ENCODE measurements at regions not wholly inside any gene's neighbourhood (a gene's known extent, or its start where the extent isn't known, plus 50 kb on each side); places are given as distances from the start of the nearest gene placed in this dataset.

- H3K36me3 ChIP-seq (replicated peaks in 1 of 2) = no peaks in the 10 kb centered on the region
- no peaks in the 10 kb centered on the region for H3K27me3 ChIP-seq
- no peak overlapping the region for H3K4me3 ChIP-seq
- peak overlapping the region in 3 of 5 donors; percentile 93 to 98 (median 93) for H3K27ac ChIP-seq
- H3K4me1 ChIP-seq (replicated peaks in 1 of 2) = peaks cover 32 to 50% of the 10 kb centered on the region in 2 donors
- no peaks in the 10 kb centered on the region for H3K9me3 ChIP-seq (replicated peaks in 1 of 3)
- 96% methylated on average over 4 of the region's 4 CpGs for WGBS, 4 donors
- TF ChIP-seq POLR2A (IDR thresholded peaks at IDR 0.05) (no peak), CTCF (IDR thresholded peaks at IDR 0.05) (no peak)
- DNase-seq = no peak
- intact Hi-C loops (cut with DNase I) = no loop called here
Observed at GRCh38 chr20:50287512-50287911, 96.9 kb downstream of the CEBPB start.

GRCh38 chr20:50288128-50288623 is 97.5 kb downstream of the CEBPB start:
- DNase-seq = no peak
- 87 to 95% (median 90%) methylated on average over 4 to 6 of the region's 6 CpGs for WGBS, 4 donors
- Histone ChIP-seq H3K27ac (peak overlapping the region in 1 of 5 donors; percentile 93), H3K4me1 (replicated peaks in 1 of 2) (peaks cover 38 to 55% of the 10 kb centered on the region in 2 donors), H3K27me3 (no peaks in the 10 kb centered on the region), H3K4me3 (no peak overlapping the region), H3K36me3 (replicated peaks in 1 of 2) (no peaks in the 10 kb centered on the region), H3K9me3 (replicated peaks in 1 of 3) (no peaks in the 10 kb centered on the region)
- intact Hi-C loops (cut with DNase I) = no loop called here
- TF ChIP-seq CTCF (IDR thresholded peaks at IDR 0.05) = no peak

- 90 to 93% (median 92%) methylated on average over 10 of the region's 10 CpGs for WGBS, 4 donors
- no peak overlapping the region for H3K4me3 ChIP-seq
- intact Hi-C loops (cut with DNase I) = no loop called here
- peaks cover 33 to 47% of the 10 kb centered on the region in 2 donors for H3K4me1 ChIP-seq (replicated peaks in 1 of 2)
- no peaks in the 10 kb centered on the region for H3K27me3 ChIP-seq
- no peaks in the 10 kb centered on the region for H3K9me3 ChIP-seq (replicated peaks in 1 of 3)
- no peak overlapping the region for H3K27ac ChIP-seq
- H3K36me3 ChIP-seq (replicated peaks in 1 of 2) = no peaks in the 10 kb centered on the region
- TF ChIP-seq POLR2A (IDR thresholded peaks at IDR 0.05) (no peak), CTCF (IDR thresholded peaks at IDR 0.05) (no peak)
- no peak for DNase-seq
Observed at GRCh38 chr20:50289581-50289980, 99.0 kb downstream of the CEBPB start.

GRCh38 chr20:50290112-50290511 is 99.5 kb downstream of the CEBPB start:
- 88 to 93% (median 92%) methylated on average over 12 of the region's 12 CpGs for WGBS, 4 donors
- no peak for DNase-seq

More at GRCh38 chr20:50290112-50290511, 99.5 kb downstream of the CEBPB start:
- TF ChIP-seq POLR2A (IDR thresholded peaks at IDR 0.05) (no peak), CTCF (IDR thresholded peaks at IDR 0.05) (no peak)
- Histone ChIP-seq H3K27me3 (no peaks in the 10 kb centered on the region), H3K36me3 (replicated peaks in 1 of 2) (no peaks in the 10 kb centered on the region), H3K9me3 (replicated peaks in 1 of 3) (no peaks in the 10 kb centered on the region), H3K4me1 (replicated peaks in 1 of 2) (peaks cover 27 to 42% of the 10 kb centered on the region in 2 donors), H3K4me3 (no peak overlapping the region), H3K27ac (no peak overlapping the region)
- intact Hi-C loops (cut with DNase I) = no loop called here

All from adrenal gland (tissue), 9 donors.